ENCODE measurements at regions not wholly inside any gene's neighbourhood (a gene's known extent, or its start where the extent isn't known, plus 50 kb on each side); places are given as distances from the start of the nearest gene placed in this dataset.

DNA sequence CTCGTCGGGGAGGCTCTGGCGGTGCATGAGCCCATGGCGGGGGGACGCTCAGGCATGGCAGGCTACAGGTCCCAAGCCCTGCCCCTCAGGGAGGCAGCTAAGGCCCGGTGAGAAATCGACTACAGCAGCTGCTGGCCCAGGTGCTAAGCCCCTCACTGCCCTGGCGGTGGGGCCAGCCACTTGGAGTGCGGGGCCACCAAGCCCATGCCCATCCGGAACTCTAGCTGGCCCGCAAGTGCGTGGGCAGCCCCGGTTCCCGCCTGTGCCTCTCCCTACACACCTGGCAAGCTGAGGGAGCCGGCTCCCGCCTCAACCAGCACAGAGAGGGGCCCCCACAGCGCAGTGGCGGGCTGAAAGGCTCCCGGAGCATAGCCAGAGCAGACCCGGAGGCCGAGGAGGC lies 1896.9 kb upstream of the CDH6 start:
- CTCF ChIA-PET: no interaction called here
- no peaks in the 10 kb centered on the region for H3K27me3 Mint-ChIP-seq (ENCODE audit: unreplicated experiment)
- H3K9me3 Mint-ChIP-seq (ENCODE audit: low read depth, unreplicated experiment): peaks cover 3% of the 10 kb centered on the region
- no peak for DNase-seq
- H3K27ac Mint-ChIP-seq (ENCODE audit: unreplicated experiment): no peak overlapping the region
- H3K4me1 Mint-ChIP-seq (ENCODE audit: low read depth, unreplicated experiment): no peaks in the 10 kb centered on the region
- intact Hi-C loops (cut with micrococcal nuclease; ENCODE audit: unreplicated experiment): no loop called here
- no TSS peak for BruUV-seq (replicated peaks)
- no peak for TF ChIP-seq CTCF (IDR thresholded peaks at IDR 0.05; ENCODE audit: unreplicated experiment)
- no peaks in the 10 kb centered on the region for H3K36me3 Mint-ChIP-seq (ENCODE audit: insufficient read depth, unreplicated experiment)
- no peak overlapping the region for H3K4me3 Mint-ChIP-seq (ENCODE audit: low read depth, unreplicated experiment)

DNA sequence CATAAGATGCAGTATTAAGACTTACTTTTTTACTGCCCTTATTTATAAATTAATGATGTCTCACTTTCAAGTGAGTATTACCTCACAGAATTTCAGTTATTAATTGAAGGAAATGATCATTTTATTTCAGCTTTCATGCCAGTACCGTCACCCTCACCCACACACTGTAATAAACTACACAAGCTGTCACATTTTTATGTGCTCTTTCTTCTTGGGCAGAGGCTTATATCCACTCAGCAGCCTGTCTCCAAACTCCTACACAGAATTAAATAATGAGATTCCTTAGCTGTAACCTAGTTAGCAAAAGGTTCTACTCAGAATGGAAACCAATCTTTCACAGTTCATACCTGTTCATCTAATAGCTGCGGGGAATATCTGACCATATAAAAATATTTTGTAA lies 1915.8 kb upstream of the CDH6 start:
- DNase-seq: no peak
- TF ChIP-seq CTCF (IDR thresholded peaks at IDR 0.05; ENCODE audit: unreplicated experiment): no peak
- Mint-ChIP-seq H3K9me3 (ENCODE audit: low read depth, unreplicated experiment) (peaks cover 7% of the 10 kb centered on the region), H3K36me3 (ENCODE audit: insufficient read depth, unreplicated experiment) (no peaks in the 10 kb centered on the region), H3K27ac (ENCODE audit: unreplicated experiment) (no peak overlapping the region), H3K4me1 (ENCODE audit: low read depth, unreplicated experiment) (peaks cover 9% of the 10 kb centered on the region), H3K27me3 (ENCODE audit: unreplicated experiment) (no peaks in the 10 kb centered on the region), H3K4me3 (ENCODE audit: low read depth, unreplicated experiment) (no peak overlapping the region)
- CTCF ChIA-PET: no interaction called here
- BruUV-seq (replicated peaks): no TSS peak
- intact Hi-C loops (cut with micrococcal nuclease; ENCODE audit: unreplicated experiment): no loop called here

- Mint-ChIP-seq H3K27ac (ENCODE audit: unreplicated experiment) (no peak overlapping the region), H3K36me3 (ENCODE audit: insufficient read depth, unreplicated experiment) (no peaks in the 10 kb centered on the region), H3K9me3 (ENCODE audit: low read depth, unreplicated experiment) (peaks cover 13% of the 10 kb centered on the region), H3K4me1 (ENCODE audit: low read depth, unreplicated experiment) (peaks cover 9% of the 10 kb centered on the region), H3K27me3 (ENCODE audit: unreplicated experiment) (no peaks in the 10 kb centered on the region), H3K4me3 (ENCODE audit: low read depth, unreplicated experiment) (no peak overlapping the region)
- CTCF ChIA-PET: no interaction called here
- BruUV-seq (replicated peaks): no TSS peak
- intact Hi-C loops (cut with micrococcal nuclease; ENCODE audit: unreplicated experiment): no loop called here
- no peak for TF ChIP-seq CTCF (IDR thresholded peaks at IDR 0.05; ENCODE audit: unreplicated experiment)
- DNase-seq: no peak
Observed at GRCh38 chr5:29276371-29276770, 1917.1 kb upstream of the CDH6 start.

GRCh38 chr5:29263915-29264351 lies 1929.6 kb upstream of the CDH6 start:
- no TSS peak for BruUV-seq (replicated peaks)

More at GRCh38 chr5:29263915-29264351, 1929.6 kb upstream of the CDH6 start:
- Mint-ChIP-seq H3K27me3 (ENCODE audit: unreplicated experiment) (no peaks in the 10 kb centered on the region), H3K27ac (ENCODE audit: unreplicated experiment) (no peak overlapping the region), H3K4me1 (ENCODE audit: low read depth, unreplicated experiment) (peaks cover 9% of the 10 kb centered on the region), H3K4me3 (ENCODE audit: low read depth, unreplicated experiment) (no peak overlapping the region), H3K9me3 (ENCODE audit: low read depth, unreplicated experiment) (peaks cover 3% of the 10 kb centered on the region), H3K36me3 (ENCODE audit: insufficient read depth, unreplicated experiment) (no peaks in the 10 kb centered on the region)
- intact Hi-C loops (cut with micrococcal nuclease; ENCODE audit: unreplicated experiment): no loop called here
- CTCF ChIA-PET: no interaction called here
- peak; percentile 3 for DNase-seq
- no peak for TF ChIP-seq CTCF (IDR thresholded peaks at IDR 0.05; ENCODE audit: unreplicated experiment)
